Smooth muscle cell (in vitro differentiated cells): ENCODE measurements at regions not wholly inside any gene's neighbourhood (a gene's known extent, or its start where the extent isn't known, plus 50 kb on each side); places are given as distances from the start of the nearest gene placed in this dataset.

ENCODE experiments used
- DNase-seq: peaks from one replicate; lab custom pipeline; 2025; ENCODE audit not compliant: unreplicated experiment; lab: John Stamatoyannopoulos, UW
- H2AFZ ChIP-seq: fragments of 200-600 bp; sonication (generic); 2 replicates; pipeline ENCODE4 v1.6.0; 2016; ENCODE audit warnings: antibody characterized with exemption, low read depth, mild to moderate bottlenecking
- H3F3A ChIP-seq: fragments of 200-600 bp; sonication (generic); 2 replicates; pipeline ENCODE4 v1.6.0; 2017; ENCODE audit warnings: antibody characterized with exemption, low read depth
- H3K27ac ChIP-seq: fragments of 200-600 bp; sonication (generic); 2 replicates; pipeline ENCODE4 v1.5.1; 2016; ENCODE audit warnings: low read depth, mild to moderate bottlenecking
- H3K27me3 ChIP-seq: fragments of 200-600 bp; sonication (generic); 2 replicates; pipeline ENCODE4 v1.6.1; 2016; ENCODE audit warnings: low read depth, mild to moderate bottlenecking
- H3K36me3 ChIP-seq: fragments of 200-600 bp; sonication (generic); 2 replicates; pipeline ENCODE4 v1.5.1; 2016; ENCODE audit warnings: low read depth
- H3K4me1 ChIP-seq: fragments of 200-600 bp; sonication (generic); 2 replicates; pipeline ENCODE4 v1.5.1; 2016; ENCODE audit warnings: low read depth
- H3K4me2 ChIP-seq: fragments of 200-600 bp; sonication (generic); 2 replicates; pipeline ENCODE4 v1.6.0; 2016; ENCODE audit warnings: mild to moderate bottlenecking
- H3K4me3 ChIP-seq: fragments of 200-600 bp; sonication (generic); 2 replicates; pipeline ENCODE4 v1.5.1; 2016; ENCODE audit warnings: mild to moderate bottlenecking
- H3K79me2 ChIP-seq: fragments of 200-600 bp; sonication (generic); 2 replicates; pipeline ENCODE4 v1.6.0; 2016; ENCODE audit warnings: low read depth, mild to moderate bottlenecking
- H3K9ac ChIP-seq: fragments of 200-600 bp; sonication (generic); 2 replicates; pipeline ENCODE4 v1.6.0; 2016; ENCODE audit warnings: low read depth
- H3K9me3 ChIP-seq: fragments of 200-600 bp; sonication (generic); replicated peaks from 2 replicates; pipeline ENCODE4 v1.5.1; 2016; ENCODE audit warnings: low read depth
- H4K20me1 ChIP-seq: fragments of 200-600 bp; sonication (generic); 2 replicates; pipeline ENCODE4 v1.6.0; 2016; ENCODE audit warnings: low read depth
- CTCF ChIP-seq: fragments of 200-600 bp; sonication (generic); IDR thresholded peaks from 2 replicates; pipeline ENCODE4 v1.5.1; 2017; ENCODE audit warnings: borderline replicate concordance, mild to moderate bottlenecking, antibody characterized with exemption; ENCODE audit not compliant: insufficient read depth, poor library complexity, severe bottlenecking
- WGBS: methylation state at CpG from one replicate; pipeline ENCODE4 v1.1.7; 2016; ENCODE audit warnings: low lambda C conversion rate; 5-methylcytosine and 5-hydroxymethylcytosine counted together

- no peaks in the 10 kb centered on the region for H3F3A ChIP-seq
- no peaks in the 10 kb centered on the region for H3K36me3 ChIP-seq
- no peak overlapping the region for H3K9ac ChIP-seq
- H4K20me1 ChIP-seq, result no peaks in the 10 kb centered on the region
- H3K27me3 ChIP-seq, result no peaks in the 10 kb centered on the region
- no peak overlapping the region for H3K4me3 ChIP-seq
- TF ChIP-seq CTCF, result no peak
- no peak overlapping the region for H3K4me2 ChIP-seq
- H3K79me2 ChIP-seq, result no peaks in the 10 kb centered on the region
- no peak overlapping the region for H3K27ac ChIP-seq
- WGBS, result 86% methylated on average over 6 of the region's 6 CpGs
- no peaks in the 10 kb centered on the region for H3K4me1 ChIP-seq
- H2AFZ ChIP-seq, result no peak overlapping the region
- H3K9me3 ChIP-seq, result no peaks in the 10 kb centered on the region
- no peak for DNase-seq
Measured at GRCh38 chr1:218557731-218558130, 212.6 kb downstream of the TGFB2 start.

DNA sequence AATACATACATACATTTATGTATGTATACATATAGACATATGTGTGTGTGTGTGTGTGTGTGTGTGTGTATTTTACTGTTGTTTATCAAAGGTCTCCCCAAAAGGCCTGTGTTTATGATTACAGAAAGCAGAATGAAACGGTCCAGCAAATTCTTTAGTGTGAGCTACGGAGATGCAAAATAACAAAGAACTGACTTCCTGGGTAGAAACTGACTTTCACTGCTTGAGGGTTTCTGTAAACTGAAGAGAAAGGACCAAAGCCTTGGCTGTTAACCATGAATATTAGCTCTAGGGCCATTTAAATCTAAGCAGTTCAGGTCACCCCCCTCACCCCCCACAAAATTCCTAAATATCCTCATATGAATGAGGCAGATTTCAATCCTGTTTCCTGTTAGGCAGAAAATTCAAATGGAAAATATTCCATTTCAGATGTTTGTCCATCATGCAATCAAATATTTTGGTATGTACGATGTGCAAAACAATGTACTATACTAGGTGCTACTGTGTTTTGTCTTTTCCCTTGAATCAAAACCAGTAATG, 213.2 kb downstream of the TGFB2 start:
- H3K27me3 ChIP-seq, result no peaks in the 10 kb centered on the region
- WGBS, result 94% methylated on average over 3 of the region's 3 CpGs
- H3K4me1 ChIP-seq, result no peaks in the 10 kb centered on the region
- no peaks in the 10 kb centered on the region for H3K36me3 ChIP-seq
- no peak overlapping the region for H3K4me3 ChIP-seq
- no peak overlapping the region for H2AFZ ChIP-seq
- no peaks in the 10 kb centered on the region for H3K79me2 ChIP-seq
- H4K20me1 ChIP-seq, result no peaks in the 10 kb centered on the region
- no peak overlapping the region for H3K27ac ChIP-seq
- no peak for DNase-seq
- TF ChIP-seq CTCF, result no peak
- H3K9ac ChIP-seq, result no peak overlapping the region
- no peaks in the 10 kb centered on the region for H3F3A ChIP-seq
- H3K9me3 ChIP-seq, result no peaks in the 10 kb centered on the region
- H3K4me2 ChIP-seq, result no peak overlapping the region

- Histone ChIP-seq H2AFZ (no peak overlapping the region), H3K9me3 (no peaks in the 10 kb centered on the region), H3K9ac (no peak overlapping the region), H4K20me1 (no peaks in the 10 kb centered on the region), H3K4me1 (no peaks in the 10 kb centered on the region), H3K4me3 (no peak overlapping the region), H3K79me2 (no peaks in the 10 kb centered on the region), H3F3A (no peaks in the 10 kb centered on the region), H3K27ac (no peak overlapping the region), H3K27me3 (no peaks in the 10 kb centered on the region), H3K36me3 (no peaks in the 10 kb centered on the region), H3K4me2 (no peak overlapping the region)
- TF ChIP-seq CTCF, result no peak
- WGBS, result 90% methylated on average over 1 of the region's 1 CpG
- no peak for DNase-seq
Measured at GRCh38 chr1:218565377-218565776, 220.2 kb downstream of the TGFB2 start.

DNA sequence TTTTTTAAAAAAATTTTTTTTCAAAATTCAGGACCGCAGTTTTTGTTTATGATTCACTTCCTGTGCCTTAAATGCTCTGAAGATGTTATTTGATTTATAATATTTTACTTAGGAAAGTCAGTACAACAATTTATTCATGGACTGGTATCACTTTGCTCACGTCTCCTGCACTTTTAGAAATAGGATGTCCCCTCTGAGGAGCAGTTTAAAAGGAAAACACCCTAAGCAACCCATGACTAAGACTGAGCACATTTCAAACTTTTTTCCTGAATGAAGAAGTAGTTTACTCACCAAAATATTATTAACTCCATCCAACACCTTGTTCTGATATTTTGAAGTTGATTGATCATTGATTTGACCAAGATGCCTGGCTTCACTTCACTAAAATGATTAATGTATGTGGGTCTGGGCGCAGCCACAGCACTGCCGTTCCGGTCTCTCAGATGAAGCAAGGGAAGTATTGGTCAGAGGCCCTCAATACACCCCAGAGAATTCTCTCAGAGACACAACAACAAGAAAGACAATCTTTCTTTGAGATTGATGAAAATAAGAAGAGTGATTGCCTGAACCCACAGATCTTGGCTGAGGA, 223.9 kb downstream of the TGFB2 start:
- Histone ChIP-seq H3K79me2 (no peaks in the 10 kb centered on the region), H3K36me3 (no peaks in the 10 kb centered on the region), H3F3A (no peaks in the 10 kb centered on the region), H3K9me3 (no peaks in the 10 kb centered on the region), H3K4me3 (no peak overlapping the region), H3K27me3 (no peaks in the 10 kb centered on the region), H3K4me2 (no peak overlapping the region), H3K27ac (no peak overlapping the region), H3K4me1 (no peaks in the 10 kb centered on the region), H4K20me1 (no peaks in the 10 kb centered on the region), H2AFZ (no peak overlapping the region), H3K9ac (no peak overlapping the region)
- TF ChIP-seq CTCF, result no peak
- WGBS, result 92% methylated on average over 5 of the region's 5 CpGs
- no peak for DNase-seq
